HG03175 (cell line): ENCODE measurements at regions not wholly inside any gene's neighbourhood (a gene's known extent, or its start where the extent isn't known, plus 50 kb on each side); places are given as distances from the start of the nearest gene placed in this dataset.

Source experiments
- ATAC-seq: cut with Tn5 transposase; IDR thresholded peaks from one replicate; pipeline ENCODE4 v1.9.1; 2021; ENCODE audit warnings: mild to moderate bottlenecking, moderate library complexity; ENCODE audit not compliant: unreplicated experiment

DNA sequence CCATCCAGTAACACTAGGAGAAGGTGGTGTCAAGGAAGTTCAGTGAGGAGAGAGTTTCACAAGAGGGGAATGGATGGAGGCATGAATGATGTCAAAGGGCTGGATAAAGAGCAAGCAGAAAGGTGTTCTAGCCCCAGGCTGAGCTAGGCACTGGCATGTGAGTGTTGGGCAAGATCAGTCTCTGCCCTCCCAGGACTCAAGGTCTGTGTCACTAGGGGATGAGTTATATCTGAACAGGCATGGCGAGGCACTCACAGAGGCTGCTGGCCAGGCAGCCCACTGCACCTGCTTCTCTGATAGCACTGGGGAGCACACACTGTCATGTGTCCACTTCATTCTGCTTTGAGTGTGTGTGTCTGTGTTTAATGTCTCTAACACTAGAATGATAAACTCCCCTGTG is 903.8 kb downstream of the BCL11B start:
- ATAC-seq, result no peak

DNA sequence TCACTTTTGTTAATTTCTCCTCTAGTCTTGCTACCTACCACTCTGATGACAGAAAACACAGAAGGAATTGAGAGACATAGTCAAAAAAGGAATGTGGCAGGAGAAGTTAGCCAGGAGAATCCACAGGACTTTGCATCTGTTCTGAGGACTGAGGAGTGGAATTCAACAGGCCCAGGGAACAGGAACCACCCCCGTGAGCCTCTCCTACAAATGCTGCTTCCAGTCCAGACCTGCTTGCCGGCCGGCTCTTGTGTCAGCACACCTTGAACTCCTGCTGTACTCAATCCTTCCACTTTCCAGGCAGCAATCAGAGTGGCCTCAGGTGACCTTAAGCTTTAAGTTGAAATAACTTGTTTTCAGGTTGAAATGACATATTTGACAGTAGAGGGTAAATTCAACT is 903.1 kb downstream of the BCL11B start:
- no peak for ATAC-seq

DNA sequence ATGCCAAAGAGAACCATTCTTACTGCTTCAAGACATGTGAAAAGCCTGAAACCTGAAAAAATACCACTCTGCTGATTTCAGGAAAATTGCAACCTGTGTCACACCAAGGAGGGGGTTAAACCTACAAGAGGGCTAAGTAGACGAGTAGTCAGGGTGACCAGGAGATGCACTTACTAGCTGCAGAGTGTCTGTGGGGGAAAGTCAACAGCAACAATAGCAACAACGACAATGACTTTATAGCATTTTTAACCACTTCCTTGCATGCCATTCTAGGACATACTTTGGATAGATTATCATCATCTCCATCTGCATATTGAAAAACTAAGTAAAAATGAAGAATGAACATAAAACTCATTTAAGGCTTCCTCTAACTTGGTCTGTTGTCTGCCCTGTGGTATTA is 902.7 kb downstream of the BCL11B start:
- no peak for ATAC-seq

DNA sequence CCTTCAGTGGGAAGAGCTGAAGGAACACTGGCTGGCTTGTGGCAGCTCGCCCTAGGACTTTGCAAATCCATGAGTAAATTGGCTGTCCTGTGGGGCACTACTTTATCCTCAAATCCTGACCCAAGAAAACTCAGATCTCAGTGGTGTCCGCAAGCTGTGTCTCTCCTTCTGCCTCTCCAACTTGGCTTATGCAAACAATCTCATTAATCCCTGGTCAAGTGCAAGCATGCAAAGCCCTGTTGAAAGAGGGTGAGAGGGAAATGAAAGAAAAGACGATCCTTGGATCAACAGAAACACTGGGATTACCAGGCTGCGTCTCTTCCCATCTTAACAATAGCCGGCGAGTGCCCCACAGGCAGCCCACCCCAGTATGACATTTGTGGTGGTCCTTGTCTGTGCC is 901.6 kb downstream of the BCL11B start:
- no peak for ATAC-seq

DNA sequence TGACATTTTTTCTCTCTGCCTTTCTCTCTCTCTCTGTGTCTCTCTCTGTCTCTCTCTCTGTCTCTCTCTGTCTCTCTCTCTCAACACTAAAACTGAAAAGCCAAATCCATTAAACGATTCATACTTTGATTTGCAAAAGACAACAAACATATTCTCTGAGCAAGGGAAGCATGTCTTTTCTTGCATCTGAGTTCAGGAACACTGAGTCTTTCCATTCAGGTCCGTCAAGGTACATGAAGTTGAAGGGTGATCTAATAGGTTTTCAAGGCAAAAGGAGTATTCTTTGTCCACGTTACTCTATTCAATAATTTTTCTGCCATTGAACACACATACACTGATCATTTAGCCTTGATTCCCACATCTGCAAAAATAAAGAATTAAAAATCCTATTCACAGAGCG is 900.9 kb downstream of the BCL11B start:
- no peak for ATAC-seq

DNA sequence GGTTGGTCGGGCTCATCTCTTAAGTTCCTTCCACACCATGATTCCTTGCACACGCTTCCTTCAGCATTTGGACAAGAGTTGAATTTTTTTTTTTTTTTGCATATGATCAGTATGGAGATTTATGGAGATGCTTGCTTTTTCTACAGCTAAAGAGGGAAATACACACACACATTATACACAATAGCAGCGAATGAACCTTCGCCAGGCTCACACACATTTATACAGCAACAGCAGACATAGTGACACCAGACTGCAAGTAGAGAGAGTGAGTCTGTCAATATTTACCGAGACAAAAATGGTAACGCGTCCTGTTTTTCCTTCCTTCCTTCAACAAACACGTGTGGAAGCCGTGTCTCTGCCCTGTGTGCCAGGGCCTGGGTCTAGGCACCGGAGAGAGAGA is 897.9 kb downstream of the BCL11B start:
- no peak for ATAC-seq

DNA sequence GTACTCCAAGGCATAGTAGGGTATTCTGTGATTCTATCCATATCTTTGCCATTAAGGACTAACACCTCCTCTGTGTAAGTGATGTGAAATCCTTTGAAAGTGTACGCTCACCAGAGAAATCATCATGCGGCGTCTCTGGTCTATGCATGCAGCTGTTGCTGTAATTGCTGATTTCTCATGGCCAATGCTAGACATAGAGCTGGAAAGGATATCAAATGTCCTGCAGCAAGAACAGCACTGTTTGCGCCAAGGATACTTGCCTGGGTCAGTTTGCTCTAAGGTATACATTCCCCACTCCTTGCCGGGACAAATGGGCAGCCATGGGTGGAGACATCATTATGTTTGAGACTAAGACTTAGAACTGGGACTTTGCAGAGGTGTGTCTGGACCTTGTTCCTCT is 896.4 kb downstream of the BCL11B start:
- no peak for ATAC-seq

DNA sequence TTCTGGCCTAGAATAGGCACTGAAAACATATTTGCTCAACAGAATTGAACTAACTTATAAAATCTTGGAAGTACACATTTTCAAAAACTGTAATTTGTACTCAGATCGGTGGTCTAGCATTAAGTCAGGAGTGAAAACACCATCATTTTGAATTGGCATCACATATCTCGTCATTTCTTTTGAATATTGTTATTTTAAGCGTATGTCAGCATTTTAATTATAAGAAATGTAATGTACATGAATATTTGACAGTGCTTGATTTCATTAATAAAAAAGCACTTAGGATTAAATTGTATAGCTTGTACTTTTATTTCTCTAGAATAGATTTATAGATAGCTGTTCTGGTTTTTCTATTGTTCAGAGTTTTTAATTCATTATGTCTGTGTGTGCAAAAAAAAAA is 892.2 kb downstream of the BCL11B start:
- no peak for ATAC-seq

DNA sequence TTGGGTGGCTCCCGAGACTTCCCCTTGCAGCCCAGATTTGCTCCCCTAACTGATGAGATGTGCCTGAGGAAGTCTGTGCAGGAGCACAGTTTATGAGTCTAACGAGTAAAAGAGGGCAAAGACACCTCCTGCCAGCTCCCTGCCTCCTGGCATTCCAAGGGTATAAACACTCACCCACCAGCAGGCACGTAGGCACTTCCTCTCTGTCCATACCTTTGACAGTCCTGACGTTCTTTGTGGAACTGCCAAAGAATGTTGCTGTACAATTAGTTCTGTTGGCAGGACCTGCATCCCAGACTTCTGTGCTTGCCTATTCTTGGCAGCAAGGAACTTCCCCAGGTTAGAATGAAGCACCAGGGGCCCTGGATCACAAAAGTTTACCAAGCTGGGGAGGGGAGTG is 889.3 kb downstream of the BCL11B start:
- ATAC-seq, result no peak

DNA sequence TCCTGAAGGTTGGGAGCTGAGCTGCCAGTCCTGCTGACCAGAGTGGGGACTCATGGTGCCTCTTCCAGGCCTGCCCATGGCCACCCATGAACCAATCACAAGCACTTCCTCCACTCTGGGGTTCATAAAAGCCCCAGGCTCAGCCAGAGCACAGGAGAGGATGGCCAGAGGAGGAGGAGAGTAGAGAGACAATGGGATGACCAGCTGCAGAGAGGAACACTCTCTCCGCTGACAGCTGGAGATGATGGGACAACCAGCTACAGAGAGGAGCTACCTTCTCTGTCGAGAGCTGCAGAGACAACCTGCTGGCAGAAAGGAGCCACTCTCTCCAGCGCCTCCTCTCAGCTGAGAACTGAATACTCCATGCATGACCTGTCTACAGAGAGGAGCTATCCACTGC is 886.1 kb downstream of the BCL11B start:
- no peak for ATAC-seq

DNA sequence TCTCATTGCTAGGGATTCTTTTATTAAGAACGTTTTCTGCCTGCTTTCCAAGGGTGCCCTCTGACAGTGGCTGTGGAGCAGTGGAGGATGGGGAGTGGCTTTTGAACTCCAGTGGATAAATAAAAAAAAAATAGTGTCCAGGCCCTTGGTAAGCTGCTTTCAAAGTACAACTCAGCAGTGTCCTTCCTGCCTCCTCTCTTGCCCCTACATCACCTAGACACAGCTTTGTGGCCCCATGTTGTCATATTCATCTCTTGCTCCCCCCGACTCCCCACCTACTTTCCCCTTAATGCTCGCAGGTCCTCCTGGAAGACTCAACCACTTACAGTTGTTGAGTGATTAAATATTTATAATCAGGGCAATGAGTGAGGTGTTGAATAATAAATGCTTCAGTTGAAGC is 880.9 kb downstream of the BCL11B start:
- no peak for ATAC-seq

DNA sequence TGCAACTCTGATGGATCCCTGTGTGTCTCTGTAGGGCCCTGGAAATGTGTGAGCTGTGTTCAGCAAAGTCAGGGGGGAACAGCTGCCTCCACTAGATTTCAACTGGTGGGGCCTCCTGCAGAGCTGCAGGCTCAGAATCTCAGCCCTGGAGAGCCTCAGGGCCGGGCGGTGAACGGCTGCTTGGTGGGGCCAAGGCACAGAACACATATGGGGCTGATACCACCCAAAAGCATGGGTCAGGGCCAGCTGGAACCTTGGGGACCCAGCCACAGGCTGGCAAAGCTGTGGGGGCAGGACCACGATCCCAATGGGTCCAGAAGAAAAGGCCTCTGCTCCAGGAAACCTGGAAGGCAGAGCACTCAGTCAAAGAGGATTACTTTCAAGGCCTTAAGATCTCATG is 878.5 kb downstream of the BCL11B start:
- no peak for ATAC-seq

DNA sequence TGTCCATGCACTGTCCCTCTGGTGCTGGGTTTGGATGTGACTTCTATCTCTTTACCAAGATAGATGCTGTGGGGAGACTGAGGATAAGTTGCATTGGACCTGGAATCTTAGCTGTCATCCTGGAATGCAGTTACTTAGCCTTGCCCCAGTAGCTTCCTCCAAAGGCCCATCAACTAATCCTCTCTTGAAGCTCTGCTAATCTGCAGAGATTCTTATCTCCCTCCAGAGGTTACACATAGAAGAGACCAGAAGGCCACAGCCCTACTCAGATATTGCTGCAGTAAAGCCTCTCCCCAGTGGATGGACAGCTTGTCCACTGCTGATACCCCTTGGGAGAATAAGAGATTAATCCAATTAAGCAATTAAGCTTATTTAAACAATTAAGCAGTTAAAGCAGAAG is 867.2 kb downstream of the BCL11B start:
- ATAC-seq, result no peak

DNA sequence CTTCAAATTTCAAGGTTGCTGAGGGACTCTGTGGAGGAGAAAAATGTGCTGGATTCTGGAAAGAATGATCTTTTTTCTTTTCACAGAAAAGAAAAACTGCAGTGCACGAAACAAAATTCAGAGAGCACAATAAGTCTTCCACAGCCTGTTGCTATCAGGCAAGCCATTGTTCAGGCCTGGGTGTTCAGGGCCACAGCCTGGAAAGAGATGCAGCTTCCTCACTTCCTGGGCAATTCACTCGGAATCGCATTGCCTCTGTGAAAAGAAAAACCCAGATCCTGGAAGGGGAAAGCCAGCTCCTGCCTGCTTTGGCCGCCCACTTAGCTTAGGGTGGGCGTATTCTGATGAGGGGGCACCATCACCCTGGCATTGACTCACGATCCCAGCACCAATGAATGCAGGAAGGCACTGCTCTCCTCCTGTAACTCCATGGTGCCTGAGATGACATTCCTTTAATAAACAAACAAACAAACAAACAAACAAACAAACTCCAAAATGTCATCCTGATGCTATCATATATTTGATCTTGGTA is 863.9 kb downstream of the BCL11B start:
- no peak for ATAC-seq

DNA sequence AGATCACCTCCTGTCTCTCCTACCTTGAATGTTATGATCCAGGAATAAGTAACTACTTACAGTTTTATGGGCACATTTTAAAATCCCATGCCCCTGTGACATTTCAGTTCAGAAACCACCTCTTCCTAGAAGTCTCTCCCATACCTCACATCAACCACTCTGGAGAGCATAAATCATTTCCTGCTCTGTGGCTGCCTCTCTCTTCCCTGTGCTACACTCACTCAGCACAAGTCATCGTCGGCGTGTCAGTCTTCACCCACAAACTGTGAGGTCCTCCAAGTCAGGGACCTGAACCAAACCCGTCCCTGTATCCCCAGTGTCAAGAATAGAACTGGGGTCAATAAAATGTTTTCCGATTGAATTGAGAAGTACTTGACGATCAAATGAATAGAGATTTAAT is 863.3 kb downstream of the BCL11B start:
- ATAC-seq, result no peak

DNA sequence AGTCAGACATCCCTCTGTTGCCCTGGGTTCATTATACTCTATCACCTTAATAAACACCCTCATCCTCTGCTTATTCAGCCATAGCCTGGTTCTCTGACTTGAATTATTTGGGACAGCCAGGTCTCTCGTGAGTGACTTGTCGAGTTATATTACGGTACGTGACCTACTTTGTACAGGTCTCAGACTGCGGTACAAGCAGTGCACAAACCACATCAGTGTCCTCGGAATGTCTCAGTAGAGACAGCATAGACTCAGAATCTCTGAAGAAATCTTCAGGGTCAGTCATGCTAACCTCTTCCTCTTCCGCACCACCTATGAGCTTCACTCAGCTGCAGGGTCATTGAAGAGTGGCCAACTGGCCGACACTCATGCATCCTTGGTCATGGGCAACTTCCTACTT is 860.8 kb downstream of the BCL11B start:
- ATAC-seq, result no peak

DNA sequence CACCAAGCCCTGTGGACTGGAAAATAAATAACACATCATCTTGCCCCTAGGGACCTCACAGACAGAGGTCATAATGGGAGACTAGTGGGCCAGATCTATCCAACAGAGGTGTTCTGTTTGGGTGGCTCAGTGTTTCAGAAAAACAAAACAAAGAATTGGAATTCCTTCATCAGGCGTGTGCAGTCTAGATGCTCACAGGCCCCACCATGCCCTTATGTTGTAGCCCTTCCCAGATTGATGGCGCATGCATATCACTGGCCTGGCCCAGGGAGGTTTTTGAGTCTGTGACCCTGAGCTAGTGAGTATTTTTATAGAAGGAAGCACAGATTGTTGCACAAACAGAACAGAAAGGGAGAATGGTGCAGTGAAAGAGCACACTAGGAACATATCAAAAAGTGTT is 859.6 kb downstream of the BCL11B start:
- ATAC-seq, result no peak

DNA sequence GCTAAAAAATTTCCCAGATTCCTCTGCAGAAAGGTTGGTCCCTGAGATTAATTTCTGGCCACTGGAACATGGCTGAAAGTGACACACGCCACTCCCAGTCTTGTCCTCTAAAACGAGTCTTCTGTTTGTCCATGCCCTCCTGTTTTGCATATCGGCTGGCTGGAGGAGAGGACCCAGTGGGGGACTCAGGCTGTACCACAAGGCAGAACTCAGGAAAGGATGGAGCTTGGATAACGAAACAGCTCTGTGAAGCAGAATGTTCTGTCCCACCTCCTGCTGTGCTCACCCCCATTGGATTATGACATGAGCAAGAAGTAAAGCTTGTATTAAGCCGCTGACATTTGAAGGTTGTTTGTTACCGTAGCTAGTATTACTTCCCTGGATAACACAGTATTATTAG is 856.2 kb downstream of the BCL11B start:
- ATAC-seq, result no peak

DNA sequence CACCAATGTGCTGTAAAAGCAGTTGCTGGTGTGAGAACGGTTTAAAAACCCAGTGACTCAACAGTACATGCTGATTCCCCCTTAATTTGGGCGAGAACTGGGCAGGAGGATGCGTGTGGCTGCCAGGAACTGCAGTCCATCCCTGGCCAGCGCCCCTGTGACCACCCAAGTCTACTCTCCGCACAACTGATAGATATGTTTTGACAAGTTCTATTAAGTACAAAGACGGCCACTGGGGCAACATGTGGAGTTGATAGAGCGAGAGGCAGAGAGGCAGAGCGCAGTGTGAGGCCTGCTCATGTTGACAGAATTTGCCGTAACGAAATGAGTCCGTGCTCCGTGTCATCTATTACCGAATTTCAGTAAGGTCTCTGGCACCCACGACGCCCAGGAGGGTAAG is 855.0 kb downstream of the BCL11B start:
- no peak for ATAC-seq

DNA sequence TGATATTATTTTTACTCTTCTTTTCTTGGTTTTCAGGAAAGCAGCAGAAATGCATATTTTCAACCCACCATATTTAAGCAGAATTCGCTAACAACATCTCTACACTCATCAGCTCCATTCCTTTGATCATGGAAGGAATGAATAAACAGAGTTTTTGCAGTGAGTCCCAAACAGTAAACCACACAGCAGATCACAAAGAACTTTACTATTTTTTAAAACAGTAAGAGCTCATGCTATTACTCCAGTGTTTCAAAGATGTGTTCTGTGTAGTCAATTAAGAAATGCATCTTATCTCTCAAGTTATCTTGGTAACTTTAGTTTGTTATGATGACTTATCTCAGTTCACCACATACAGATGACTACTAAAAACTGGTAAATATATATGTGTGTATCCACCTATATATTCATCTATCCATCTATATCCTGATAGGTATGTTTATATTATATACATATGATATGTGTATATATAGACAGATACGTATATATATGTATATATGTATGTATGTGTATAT is 843.5 kb downstream of the BCL11B start:
- no peak for ATAC-seq

DNA sequence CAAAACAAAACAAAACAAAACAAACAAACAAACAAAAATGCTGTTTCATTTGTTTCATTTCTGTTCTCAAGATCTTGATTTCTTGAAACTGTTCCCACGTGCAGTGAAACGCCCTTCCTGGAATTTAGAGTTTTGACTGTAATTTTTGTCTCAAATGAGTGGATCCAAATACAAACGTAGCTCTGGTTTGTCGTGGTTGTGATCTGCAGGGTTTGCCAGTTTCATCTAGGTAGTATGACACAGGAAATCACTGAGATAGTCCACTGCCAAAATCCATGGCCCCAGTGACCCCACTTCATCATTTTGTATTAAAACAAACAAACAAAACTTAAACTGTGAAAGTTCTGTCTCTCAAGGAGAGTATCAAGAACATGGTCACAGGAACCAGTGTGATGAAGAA is 838.6 kb downstream of the BCL11B start:
- no peak for ATAC-seq

DNA sequence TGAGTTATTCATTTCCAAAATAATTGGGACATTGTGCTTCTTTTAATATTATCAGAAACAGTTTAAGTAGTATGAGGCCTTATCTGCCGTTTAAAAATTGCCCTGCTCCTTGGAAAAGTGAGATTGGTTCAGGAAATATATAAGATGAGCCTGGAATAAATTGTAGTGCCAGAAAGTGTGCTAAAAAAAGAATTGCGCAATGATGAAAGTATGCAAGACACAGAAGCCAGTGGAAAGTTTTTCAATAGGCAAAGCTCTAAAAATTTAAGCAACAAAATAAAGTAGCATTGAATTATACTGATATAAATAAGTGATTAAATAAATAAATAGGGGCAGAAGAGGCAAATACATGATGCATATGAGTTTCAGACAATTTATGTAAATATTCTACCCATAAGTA is 834.9 kb downstream of the BCL11B start:
- no peak for ATAC-seq

DNA sequence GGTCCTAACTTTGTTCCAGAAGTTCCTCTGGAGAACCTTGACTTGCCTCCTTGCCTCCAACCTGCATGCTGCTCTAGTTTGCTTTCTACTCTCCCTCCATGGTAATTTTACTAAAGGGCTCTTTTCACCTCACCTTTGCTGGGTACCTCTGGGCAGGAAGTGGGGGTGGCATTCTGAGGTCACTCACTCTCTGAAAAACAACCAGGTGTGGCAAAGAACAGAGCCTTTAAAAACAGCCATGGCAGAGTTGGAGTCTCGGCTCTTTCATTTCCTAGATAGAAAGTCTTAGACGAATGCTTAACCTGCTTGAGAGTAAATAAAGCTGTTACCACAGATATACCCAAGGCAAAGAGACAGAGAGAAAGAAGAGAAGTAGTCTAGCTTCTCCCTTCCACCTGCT is 827.9 kb downstream of the BCL11B start:
- ATAC-seq, result no peak

DNA sequence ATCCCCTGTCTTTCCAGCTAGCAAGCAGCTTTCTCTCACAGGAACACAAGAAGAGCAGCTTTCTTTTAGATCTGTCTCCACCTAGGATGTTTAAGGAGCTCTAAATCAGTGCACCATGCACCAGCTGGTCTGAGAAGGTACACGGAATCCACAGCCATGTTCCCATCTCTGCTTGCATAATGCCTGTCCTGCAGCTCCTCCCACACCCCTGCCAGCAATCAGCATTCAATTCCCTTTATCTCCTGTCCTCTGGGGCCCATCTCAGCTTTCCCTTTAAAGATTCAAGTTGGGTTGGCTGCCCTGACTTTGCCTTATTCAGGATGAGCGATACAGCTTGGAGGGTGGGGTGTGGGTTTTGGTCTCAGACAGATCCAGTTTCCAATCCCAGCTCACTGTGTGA is 826.3 kb downstream of the BCL11B start:
- no peak for ATAC-seq
